Mucosa of rectum (tissue), 2 donors: ENCODE measurements at regions not wholly inside any gene's neighbourhood (a gene's known extent, or its start where the extent isn't known, plus 50 kb on each side); places are given as distances from the start of the nearest gene placed in this dataset.

Experiments used
- H3K27ac ChIP-seq, 2 donors: one replicate each; pipeline ENCODE4 v1.7.0; 2013; ENCODE audit warnings: inconsistent platforms in 2 of 2, low read depth in 2 of 2, low read length in 2 of 2
- H3K27me3 ChIP-seq, 2 donors: one replicate each; pipeline ENCODE4 v1.7.0; 2013; ENCODE audit warnings: low read length in 2 of 2; ENCODE audit not compliant: control insufficient read depth in 2 of 2, insufficient read depth in 2 of 2
- H3K36me3 ChIP-seq, 2 donors: one replicate each; pipeline ENCODE4 v1.7.0; 2013; ENCODE audit warnings: low read length in 2 of 2; ENCODE audit not compliant: control insufficient read depth in 2 of 2, insufficient read depth in 2 of 2
- H3K4me1 ChIP-seq, 2 donors: one replicate each; pipeline ENCODE4 v1.7.0; 2013; ENCODE audit warnings: low read length in 2 of 2, mild to moderate bottlenecking in 1 of 2; ENCODE audit not compliant: control insufficient read depth in 2 of 2, insufficient read depth in 2 of 2
- H3K4me3 ChIP-seq, 2 donors: one replicate each; pipeline ENCODE4 v1.7.0; 2013; ENCODE audit warnings: low read length in 2 of 2
- H3K9ac ChIP-seq, 2 donors: one replicate each; pipeline ENCODE4 v1.7.0; 2013; ENCODE audit warnings: low read length in 2 of 2, low read depth in 1 of 2, mild to moderate bottlenecking in 1 of 2
- H3K9me3 ChIP-seq, 2 donors: one replicate each; pipeline ENCODE4 v1.7.0; 2013; ENCODE audit warnings: low read length in 2 of 2; ENCODE audit not compliant: control insufficient read depth in 2 of 2
- donor health status: healthy.
- donor health status: Normal muscosa, but diverticular disease.

DNA sequence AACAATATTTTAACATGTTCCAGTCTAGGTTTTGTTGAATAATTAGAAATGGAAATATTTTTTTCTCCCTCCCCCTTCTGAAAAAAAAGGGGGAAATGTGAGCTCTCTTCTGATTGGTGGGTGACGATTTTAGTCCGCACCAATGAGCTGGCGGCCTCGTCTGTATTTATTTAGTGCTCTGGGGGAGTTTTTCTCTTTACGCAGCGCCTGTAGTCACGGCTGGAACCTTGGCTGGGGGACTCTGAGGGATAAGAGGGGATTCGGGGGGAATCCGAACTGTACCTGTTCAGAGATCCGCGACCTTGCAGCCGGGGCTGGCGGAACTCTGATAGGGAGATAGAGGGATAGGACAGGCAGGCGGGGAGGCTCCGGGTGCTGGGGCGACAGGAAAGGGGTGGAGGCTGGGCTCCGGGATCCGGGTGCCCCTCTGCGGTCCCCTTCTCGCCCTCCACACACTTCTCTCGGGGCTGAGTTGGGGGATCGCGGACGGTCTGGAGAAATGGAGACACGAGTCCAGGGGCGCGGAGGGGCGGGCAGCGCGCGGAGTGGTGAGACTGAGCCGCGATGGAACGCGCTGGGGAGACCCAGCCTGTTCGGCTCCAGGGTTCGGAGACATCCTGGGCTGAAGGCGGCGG lies 99.7 kb upstream of the HSD17B12 start:
- Histone ChIP-seq H3K27ac (no peak overlapping the region), H3K27me3 (peaks cover 54 to 70% of the 10 kb centered on the region in 2 donors), H3K9me3 (no peaks in the 10 kb centered on the region), H3K4me3 (no peak overlapping the region), H3K4me1 (peaks cover 0 to 3% of the 10 kb centered on the region in 2 donors), H3K36me3 (no peaks in the 10 kb centered on the region), H3K9ac (no peak overlapping the region)

DNA sequence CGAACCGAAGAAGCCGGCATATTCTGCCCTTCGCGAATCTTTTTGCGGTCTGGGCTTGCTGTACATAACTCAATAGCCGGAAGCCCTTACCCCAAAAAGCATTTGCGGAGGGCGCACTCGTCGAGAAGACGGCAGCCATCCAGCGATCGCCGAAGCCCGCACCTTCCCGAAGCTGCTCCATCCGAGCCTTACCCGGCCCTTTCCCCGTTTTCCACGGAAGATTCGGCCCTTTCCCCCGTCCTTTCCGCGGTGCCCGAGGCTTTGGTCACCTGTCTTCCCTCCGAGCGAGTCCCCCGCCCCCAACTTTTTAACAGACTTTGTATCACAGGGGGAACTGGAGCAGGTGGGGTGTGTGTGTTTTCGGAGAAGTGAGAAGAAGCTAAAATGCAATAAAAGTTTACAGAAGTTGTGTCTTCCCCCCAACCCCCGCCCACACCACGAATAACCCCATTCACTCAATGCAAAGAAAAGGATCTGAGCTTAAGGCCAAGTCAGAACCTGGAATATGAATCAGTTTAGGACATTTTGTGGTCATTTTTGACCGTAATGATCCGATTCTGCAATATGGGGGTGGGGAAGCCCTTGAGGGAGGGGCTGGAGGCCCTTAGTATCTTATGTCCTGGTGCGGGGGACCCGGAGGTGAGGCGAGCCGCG lies 99.0 kb upstream of the HSD17B12 start:
- H3K4me1 ChIP-seq: peaks cover 0 to 3% of the 10 kb centered on the region in 2 donors
- no peak overlapping the region for H3K27ac ChIP-seq
- peaks cover 53 to 64% of the 10 kb centered on the region in 2 donors for H3K27me3 ChIP-seq
- no peaks in the 10 kb centered on the region for H3K9me3 ChIP-seq
- H3K4me3 ChIP-seq: no peak overlapping the region
- H3K9ac ChIP-seq: no peak overlapping the region
- no peaks in the 10 kb centered on the region for H3K36me3 ChIP-seq

DNA sequence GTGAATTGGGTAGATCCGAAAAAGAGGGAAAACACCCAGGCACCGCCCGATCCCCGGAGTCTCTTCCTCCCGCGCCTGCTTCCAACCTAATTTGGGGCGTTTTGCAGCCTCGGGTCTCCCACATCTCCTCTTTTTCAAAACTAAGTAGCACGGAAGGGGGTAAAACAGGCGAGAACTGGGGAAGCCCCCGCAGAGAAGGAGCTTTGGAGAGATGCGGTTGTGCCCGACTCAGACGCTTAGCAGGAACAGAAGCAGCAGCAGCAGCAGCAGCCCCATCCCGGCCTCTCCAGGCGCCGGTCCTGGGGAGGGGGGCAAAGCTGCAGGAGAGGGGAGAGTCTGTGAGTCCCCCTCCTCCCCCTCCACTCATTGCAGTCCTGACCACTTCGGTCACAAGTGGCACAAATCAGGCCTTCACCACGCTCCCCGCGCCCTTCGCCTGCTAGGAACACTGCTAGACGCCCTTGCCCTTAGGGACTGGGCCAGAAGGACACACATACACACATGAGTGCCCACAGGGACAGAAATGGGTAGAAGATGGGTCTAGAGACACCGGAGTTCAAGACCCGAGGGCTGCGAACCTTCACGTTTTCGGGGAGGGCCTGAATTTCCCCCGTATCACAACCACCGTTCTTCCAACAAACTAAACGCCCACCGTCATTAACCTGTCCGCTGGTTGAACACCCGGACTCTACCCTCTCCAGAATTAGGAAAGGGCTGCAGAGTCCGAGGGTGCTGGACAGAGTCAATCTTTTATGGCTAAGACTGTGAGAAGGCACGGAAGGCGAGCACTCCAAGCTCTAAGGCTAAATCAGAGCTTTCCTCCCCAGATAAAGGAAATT lies 98.3 kb upstream of the HSD17B12 start:
- H3K4me3 ChIP-seq: no peak overlapping the region
- no peak overlapping the region for H3K27ac ChIP-seq
- H3K9ac ChIP-seq: no peak overlapping the region
- peaks cover 47 to 56% of the 10 kb centered on the region in 2 donors for H3K27me3 ChIP-seq
- H3K36me3 ChIP-seq: no peaks in the 10 kb centered on the region
- H3K4me1 ChIP-seq: peaks cover 0 to 3% of the 10 kb centered on the region in 2 donors
- no peaks in the 10 kb centered on the region for H3K9me3 ChIP-seq

DNA sequence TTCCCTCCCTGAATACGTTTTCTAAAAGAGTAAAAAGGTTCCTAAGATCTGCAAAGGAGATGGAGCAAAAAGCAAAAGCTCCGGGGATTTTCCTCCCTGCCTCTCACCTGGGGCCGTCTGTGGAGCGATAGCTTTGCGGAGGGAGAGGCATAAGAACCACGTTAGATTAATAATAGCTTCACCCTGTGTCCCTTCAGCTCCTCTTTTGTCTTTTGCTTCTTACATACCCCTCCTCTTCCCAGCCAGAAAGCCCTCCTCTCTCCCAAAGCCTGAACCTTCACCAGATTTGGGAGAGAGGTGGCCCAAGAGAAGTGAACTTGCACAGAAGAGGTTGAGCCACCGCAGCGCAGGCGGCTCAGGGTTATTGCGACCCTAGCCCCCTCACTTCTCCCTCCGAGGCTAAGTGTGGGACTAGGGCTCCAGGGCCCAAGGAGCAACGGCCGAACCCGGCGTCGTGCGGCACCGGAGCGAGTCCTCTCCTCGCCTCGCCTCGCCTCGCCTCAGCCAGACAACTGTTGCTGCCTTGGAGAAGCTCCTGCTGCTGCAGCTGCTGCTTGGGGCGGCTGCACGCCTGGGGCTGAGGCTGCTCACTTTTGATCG lies 97.6 kb upstream of the HSD17B12 start:
- H3K4me3 ChIP-seq: no peak overlapping the region
- peaks cover 40 to 49% of the 10 kb centered on the region in 2 donors for H3K27me3 ChIP-seq
- peaks cover 0 to 3% of the 10 kb centered on the region in 2 donors for H3K4me1 ChIP-seq
- no peaks in the 10 kb centered on the region for H3K9me3 ChIP-seq
- no peaks in the 10 kb centered on the region for H3K36me3 ChIP-seq
- H3K27ac ChIP-seq: no peak overlapping the region
- no peak overlapping the region for H3K9ac ChIP-seq

DNA sequence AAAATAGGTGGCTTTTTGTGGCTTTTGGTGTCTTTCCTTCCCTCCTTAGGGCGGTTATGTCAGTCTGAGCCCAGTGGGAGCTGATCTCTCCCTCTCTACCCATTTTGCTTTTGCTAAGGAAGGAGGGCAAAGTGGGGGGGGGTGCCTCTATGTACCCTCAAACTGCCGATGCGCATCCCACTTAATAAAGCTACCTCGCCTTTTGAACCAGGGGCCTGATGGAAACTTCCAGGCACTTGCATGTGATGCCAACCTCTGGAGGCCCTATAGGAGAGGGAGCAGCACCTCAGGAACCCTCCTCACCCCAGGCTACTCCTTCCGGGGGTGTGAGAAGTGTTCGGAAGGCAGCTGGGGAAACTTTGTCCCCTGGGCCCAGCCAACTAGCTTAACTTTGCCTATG lies 97.0 kb upstream of the HSD17B12 start:
- Histone ChIP-seq H3K27me3 (peaks cover 34 to 44% of the 10 kb centered on the region in 2 donors), H3K4me1 (peaks cover 0 to 3% of the 10 kb centered on the region in 2 donors), H3K4me3 (no peak overlapping the region), H3K36me3 (no peaks in the 10 kb centered on the region), H3K27ac (no peak overlapping the region), H3K9ac (no peak overlapping the region), H3K9me3 (no peaks in the 10 kb centered on the region)

DNA sequence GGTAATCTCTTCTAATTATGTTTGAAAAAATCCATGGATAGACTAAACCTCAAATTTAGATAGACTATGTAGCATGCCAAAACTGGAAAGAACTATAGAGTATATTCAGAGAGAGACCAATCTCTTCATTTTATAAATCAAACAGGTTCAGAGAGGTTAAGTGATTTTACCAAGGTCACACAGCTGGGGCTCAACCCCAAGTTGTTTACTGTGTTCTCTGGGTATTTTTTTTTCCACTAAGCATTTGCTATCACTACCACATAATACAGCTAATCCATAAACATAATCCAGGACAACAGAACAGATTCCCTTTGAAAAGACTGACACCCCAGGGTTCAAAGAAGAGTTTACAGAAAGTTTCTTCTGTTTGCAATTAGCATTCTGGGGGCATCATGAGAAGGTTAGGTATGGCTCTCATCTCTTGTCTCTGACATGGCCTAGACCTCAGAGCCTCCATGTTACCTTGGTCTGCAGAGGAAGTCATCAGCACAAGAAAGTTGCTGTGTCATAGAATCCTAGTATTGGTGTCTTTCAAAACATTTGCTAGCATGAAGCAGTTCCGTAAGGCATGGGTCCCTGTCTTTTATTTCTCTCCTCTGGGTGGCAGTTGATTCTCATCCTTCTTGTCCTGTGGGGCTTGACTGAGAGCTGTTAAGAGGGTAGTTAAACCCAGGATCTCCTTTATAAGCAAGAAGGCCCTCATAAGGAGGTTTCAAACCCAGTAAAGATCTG lies 94.5 kb upstream of the HSD17B12 start:
- Histone ChIP-seq H3K27me3 (peaks cover 28 to 35% of the 10 kb centered on the region in 2 donors), H3K27ac (no peak overlapping the region), H3K4me1 (no peaks in the 10 kb centered on the region), H3K36me3 (no peaks in the 10 kb centered on the region), H3K9ac (no peak overlapping the region), H3K9me3 (no peaks in the 10 kb centered on the region), H3K4me3 (no peak overlapping the region)

DNA sequence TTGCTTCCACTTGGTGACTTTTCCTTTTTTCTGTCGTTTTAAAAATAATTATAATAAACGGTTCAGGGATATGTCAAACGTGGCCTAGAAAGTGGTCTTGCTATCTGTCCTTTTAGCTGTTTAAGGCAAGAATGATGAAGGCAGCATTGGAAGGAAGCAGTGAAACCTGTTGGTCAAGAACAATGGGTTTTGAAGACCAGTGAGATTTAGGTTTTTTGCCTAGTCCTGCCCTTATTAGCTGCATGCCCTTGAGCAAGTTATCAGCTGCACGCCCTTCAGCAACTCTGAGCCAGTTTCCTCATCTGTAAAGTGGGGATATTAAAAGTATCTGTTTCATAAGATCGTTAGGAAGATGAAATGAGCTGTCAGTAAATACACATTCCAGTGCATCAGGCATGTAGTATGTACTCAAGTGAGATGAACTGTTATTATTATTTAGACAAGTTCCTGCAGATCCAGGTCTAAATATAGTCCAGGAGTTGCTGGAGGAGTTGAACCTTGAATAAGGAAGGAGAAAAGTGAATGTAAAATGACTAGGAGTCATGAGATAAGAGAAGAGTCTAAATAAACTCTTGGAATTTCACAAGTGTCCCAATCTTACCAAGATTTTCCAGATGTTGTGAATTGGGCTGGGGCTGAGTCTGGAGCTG lies 90.8 kb upstream of the HSD17B12 start:
- Histone ChIP-seq H3K4me3 (no peak overlapping the region), H3K27ac (no peak overlapping the region), H3K4me1 (no peaks in the 10 kb centered on the region), H3K36me3 (no peaks in the 10 kb centered on the region), H3K9me3 (no peaks in the 10 kb centered on the region), H3K9ac (no peak overlapping the region), H3K27me3 (peaks cover 5 to 13% of the 10 kb centered on the region in 2 donors)

DNA sequence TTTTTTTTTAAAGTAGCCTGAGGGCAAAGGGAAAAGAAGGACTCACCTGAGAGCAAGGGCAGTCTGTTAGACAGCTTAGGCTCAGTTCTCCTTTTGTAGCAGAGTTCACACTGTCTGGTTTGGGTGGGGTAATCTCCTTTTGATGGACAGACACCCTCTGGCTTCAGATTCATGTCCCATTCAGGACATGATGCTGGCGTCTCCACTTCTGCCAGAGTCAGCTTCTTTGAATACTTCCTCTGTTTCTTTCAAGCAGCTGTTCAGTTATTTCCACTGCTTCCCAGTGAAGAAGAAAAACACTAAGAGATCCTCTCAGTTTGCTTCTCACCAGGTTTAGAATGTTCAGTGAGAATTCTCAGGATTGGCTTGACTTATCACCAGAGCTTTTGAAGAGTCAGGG lies 79.0 kb upstream of the HSD17B12 start:
- Histone ChIP-seq H3K9me3 (no peaks in the 10 kb centered on the region), H3K36me3 (no peaks in the 10 kb centered on the region), H3K4me1 (no peaks in the 10 kb centered on the region), H3K27me3 (peaks cover 0 to 8% of the 10 kb centered on the region in 2 donors), H3K4me3 (no peak overlapping the region), H3K9ac (no peak overlapping the region), H3K27ac (no peak overlapping the region)

DNA sequence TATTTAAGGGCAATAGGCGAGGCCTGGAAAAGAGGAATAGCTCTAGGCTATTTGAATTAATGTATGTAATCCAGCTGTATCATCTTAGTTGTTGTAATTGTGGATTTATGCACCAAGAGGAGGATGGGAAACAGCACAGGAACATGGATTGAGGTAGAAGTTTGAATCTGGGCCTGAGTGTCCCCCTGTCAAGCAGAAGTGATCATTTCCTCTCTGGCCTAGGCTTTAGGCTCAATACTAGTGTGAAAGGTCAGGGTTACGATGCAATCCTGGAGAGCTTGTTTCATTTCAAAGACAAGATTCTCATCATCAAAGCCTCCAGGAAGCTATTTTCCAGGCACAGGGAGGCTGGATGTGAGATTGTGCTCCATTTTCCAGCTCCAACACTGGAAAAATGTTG lies 77.9 kb upstream of the HSD17B12 start:
- Histone ChIP-seq H3K4me1 (no peaks in the 10 kb centered on the region), H3K9ac (no peak overlapping the region)

More for the DNA sequence above, 77.9 kb upstream of the HSD17B12 start:
- Histone ChIP-seq H3K27ac (no peak overlapping the region), H3K27me3 (peaks cover 0 to 8% of the 10 kb centered on the region in 2 donors), H3K4me3 (no peak overlapping the region), H3K36me3 (no peaks in the 10 kb centered on the region), H3K9me3 (no peaks in the 10 kb centered on the region)
